ENCODE measurements at regions not wholly inside any gene's neighbourhood (a gene's known extent, or its start where the extent isn't known, plus 50 kb on each side); places are given as distances from the start of the nearest gene placed in this dataset.

- TF ChIP-seq CTCF (IDR thresholded peaks at IDR 0.05): no peak
- no peak for TF ChIP-seq POLR2A (IDR thresholded peaks at IDR 0.05)
These were observed 100.7 kb upstream of the PRKCQ start for GRCh38 chr10:6680735-6681134.
